ENCODE measurements at regions not wholly inside any gene's neighbourhood (a gene's known extent, or its start where the extent isn't known, plus 50 kb on each side); places are given as distances from the start of the nearest gene placed in this dataset.

DNA sequence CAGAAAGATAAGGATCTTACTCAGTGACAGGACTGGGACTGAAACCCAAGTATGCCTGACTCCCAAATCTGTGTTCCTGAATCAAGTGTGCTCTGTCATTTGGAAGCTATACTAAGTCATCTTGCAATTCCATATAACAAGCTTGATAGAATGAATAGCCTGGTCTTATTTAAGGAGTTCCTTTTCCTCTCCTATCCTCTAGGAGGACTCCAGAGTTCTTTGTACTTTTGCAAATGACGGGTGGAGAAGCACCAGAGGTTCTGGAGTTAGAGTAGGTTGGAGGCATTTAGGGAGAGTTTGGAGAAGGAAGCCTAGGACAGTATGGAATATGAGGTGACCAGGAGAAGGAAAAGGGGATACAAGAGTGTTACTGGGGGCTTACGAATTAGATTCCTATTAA is 92.9 kb upstream of the RCN1 start:
- TF ChIP-seq, protein P1, sequence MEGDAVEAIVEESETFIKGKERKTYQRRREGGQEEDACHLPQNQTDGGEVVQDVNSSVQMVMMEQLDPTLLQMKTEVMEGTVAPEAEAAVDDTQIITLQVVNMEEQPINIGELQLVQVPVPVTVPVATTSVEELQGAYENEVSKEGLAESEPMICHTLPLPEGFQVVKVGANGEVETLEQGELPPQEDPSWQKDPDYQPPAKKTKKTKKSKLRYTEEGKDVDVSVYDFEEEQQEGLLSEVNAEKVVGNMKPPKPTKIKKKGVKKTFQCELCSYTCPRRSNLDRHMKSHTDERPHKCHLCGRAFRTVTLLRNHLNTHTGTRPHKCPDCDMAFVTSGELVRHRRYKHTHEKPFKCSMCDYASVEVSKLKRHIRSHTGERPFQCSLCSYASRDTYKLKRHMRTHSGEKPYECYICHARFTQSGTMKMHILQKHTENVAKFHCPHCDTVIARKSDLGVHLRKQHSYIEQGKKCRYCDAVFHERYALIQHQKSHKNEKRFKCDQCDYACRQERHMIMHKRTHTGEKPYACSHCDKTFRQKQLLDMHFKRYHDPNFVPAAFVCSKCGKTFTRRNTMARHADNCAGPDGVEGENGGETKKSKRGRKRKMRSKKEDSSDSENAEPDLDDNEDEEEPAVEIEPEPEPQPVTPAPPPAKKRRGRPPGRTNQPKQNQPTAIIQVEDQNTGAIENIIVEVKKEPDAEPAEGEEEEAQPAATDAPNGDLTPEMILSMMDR (IDR thresholded peaks at IDR 0.05; ENCODE audit: low read length) = no peak
- no peak for TF ChIP-seq EZH2phosphoT487 (IDR thresholded peaks at IDR 0.05; ENCODE audit: low read length)
- no peak for TF ChIP-seq EZH2 (optimal IDR thresholded peaks at IDR 0.05; ENCODE audit: low read depth, low read length)
- peaks cover 5% of the 10 kb centered on the region; the same call in 1 of the 2 replicates for H3K4me1 ChIP-seq (ENCODE audit: low read length)
- H3K9me2 ChIP-seq (replicated peaks; ENCODE audit: insufficient read depth, low read length) = no peaks in the 10 kb centered on the region
- H3K9me3 ChIP-seq (replicated peaks; ENCODE audit: insufficient read depth, low read length) = no peaks in the 10 kb centered on the region
- H4K20me1 ChIP-seq (ENCODE audit: insufficient read depth, low read length) = no peaks in the 10 kb centered on the region
- no peak for DNase-seq
- no peaks in the 10 kb centered on the region for H3K27me3 ChIP-seq (replicated peaks; ENCODE audit: insufficient read depth, low read length)
- H3K4me3 ChIP-seq (ENCODE audit: low read length) = no peak overlapping the region
- H3K9ac ChIP-seq (ENCODE audit: low read length) = no peak overlapping the region
- H3K4me2 ChIP-seq (ENCODE audit: low read depth, low read length) = no peak overlapping the region
- no peaks in the 10 kb centered on the region for H3K36me3 ChIP-seq (replicated peaks; ENCODE audit: insufficient read depth, low read length)
- H3K79me2 ChIP-seq (ENCODE audit: low read length) = no peaks in the 10 kb centered on the region
- no peak overlapping the region for H3K27ac ChIP-seq (ENCODE audit: low read length)
- H3F3A ChIP-seq (ENCODE audit: insufficient read depth, low read length) = no peaks in the 10 kb centered on the region
- no peak overlapping the region for H2AFZ ChIP-seq (ENCODE audit: low read length)

DNA sequence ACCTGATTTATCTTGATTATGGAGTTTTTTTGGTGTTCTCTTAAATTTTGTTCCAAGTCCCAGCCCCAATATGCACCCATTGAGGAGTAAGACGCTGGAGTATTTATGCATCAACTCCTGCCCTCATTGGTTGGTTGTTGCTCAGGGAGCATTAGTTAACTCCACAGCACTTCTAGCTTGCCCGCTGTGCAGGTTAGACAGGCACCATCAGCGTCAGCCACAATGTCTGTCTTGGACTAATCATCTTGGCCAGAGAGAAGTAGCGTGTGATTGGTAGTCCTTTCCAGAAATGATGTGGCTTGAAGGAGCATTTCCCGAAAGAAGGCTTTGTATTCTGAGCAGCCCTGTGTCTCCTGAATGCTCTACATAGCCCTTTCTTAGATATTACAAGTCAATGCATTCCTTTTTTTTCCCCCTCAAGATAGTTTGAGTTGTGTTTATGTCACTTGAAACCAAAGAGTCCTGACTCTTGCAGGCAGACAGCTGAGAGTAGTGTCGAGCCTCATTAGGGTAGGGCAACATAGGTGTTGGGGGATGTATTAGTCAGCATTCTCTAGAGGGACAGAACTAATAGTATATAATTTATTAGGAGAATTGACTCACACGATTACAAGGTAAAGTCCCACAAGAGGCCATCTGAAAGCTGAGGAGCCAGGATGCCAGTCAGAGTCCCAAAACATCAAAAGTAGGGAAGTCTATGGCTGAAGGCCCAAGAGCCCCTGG is 94.6 kb upstream of the RCN1 start:
- H3F3A ChIP-seq (ENCODE audit: insufficient read depth, low read length) = no peaks in the 10 kb centered on the region
- no peak overlapping the region for H3K27ac ChIP-seq (ENCODE audit: low read length)
- peak overlapping the region; percentile 52; the same call in 1 of the 2 replicates for H3K4me2 ChIP-seq (ENCODE audit: low read depth, low read length)
- no peak overlapping the region for H3K9ac ChIP-seq (ENCODE audit: low read length)
- H3K9me3 ChIP-seq (replicated peaks; ENCODE audit: insufficient read depth, low read length) = no peaks in the 10 kb centered on the region
- H3K27me3 ChIP-seq (replicated peaks; ENCODE audit: insufficient read depth, low read length) = no peaks in the 10 kb centered on the region
- H3K79me2 ChIP-seq (ENCODE audit: low read length) = no peaks in the 10 kb centered on the region
- H3K4me3 ChIP-seq (ENCODE audit: low read length) = no peak overlapping the region
- H3K36me3 ChIP-seq (replicated peaks; ENCODE audit: insufficient read depth, low read length) = no peaks in the 10 kb centered on the region
- H3K9me2 ChIP-seq (replicated peaks; ENCODE audit: insufficient read depth, low read length) = no peaks in the 10 kb centered on the region
- no peak for DNase-seq
- TF ChIP-seq, protein P1 (IDR thresholded peaks at IDR 0.05; ENCODE audit: low read length) = no peak
- no peak for TF ChIP-seq EZH2phosphoT487 (IDR thresholded peaks at IDR 0.05; ENCODE audit: low read length)
- H4K20me1 ChIP-seq (ENCODE audit: insufficient read depth, low read length) = no peaks in the 10 kb centered on the region
- peaks cover 5% of the 10 kb centered on the region; the same call in 1 of the 2 replicates for H3K4me1 ChIP-seq (ENCODE audit: low read length)
- H2AFZ ChIP-seq (ENCODE audit: low read length) = peak overlapping the region; percentile 53; the same call in 1 of the 2 replicates

- Histone ChIP-seq H3K4me1 (ENCODE audit: low read length) (peaks cover 5% of the 10 kb centered on the region; the same call in 1 of the 2 replicates), H3K79me2 (ENCODE audit: low read length) (no peaks in the 10 kb centered on the region), H3K27ac (ENCODE audit: low read length) (no peak overlapping the region), H3K9me2 (replicated peaks; ENCODE audit: insufficient read depth, low read length) (no peaks in the 10 kb centered on the region), H3K4me3 (ENCODE audit: low read length) (peak overlapping the region; percentile 29; the same call in 1 of the 2 replicates), H3K9ac (ENCODE audit: low read length) (no peak overlapping the region; the same call in 1 of the 2 replicates), H2AFZ (ENCODE audit: low read length) (peak overlapping the region; percentile 53), H3K9me3 (replicated peaks; ENCODE audit: insufficient read depth, low read length) (no peaks in the 10 kb centered on the region), H3K27me3 (replicated peaks; ENCODE audit: insufficient read depth, low read length) (no peaks in the 10 kb centered on the region), H3K4me2 (ENCODE audit: low read depth, low read length) (peak overlapping the region; percentile 52), H3F3A (ENCODE audit: insufficient read depth, low read length) (no peaks in the 10 kb centered on the region), H3K36me3 (replicated peaks; ENCODE audit: insufficient read depth, low read length) (no peaks in the 10 kb centered on the region), H4K20me1 (ENCODE audit: insufficient read depth, low read length) (no peaks in the 10 kb centered on the region)
- DNase-seq = peak; percentile 79
- TF ChIP-seq, protein P1 (IDR thresholded peaks at IDR 0.05; ENCODE audit: low read length) = no peak
- TF ChIP-seq EZH2 (optimal IDR thresholded peaks at IDR 0.05; ENCODE audit: low read depth, low read length) (no peak), EZH2phosphoT487 (IDR thresholded peaks at IDR 0.05; ENCODE audit: low read length) (no peak)
Measured at GRCh38 chr11:31995525-31996094, 95.3 kb upstream of the RCN1 start.

Measured in MM.1S (cell line).